Esophagus mucosa (tissue), 1 donor: ENCODE measurements at regions not wholly inside any gene's neighbourhood (a gene's known extent, or its start where the extent isn't known, plus 50 kb on each side); places are given as distances from the start of the nearest gene placed in this dataset.
"Not testable (repeated sequence)": the region's sequence is repeated elsewhere in the genome, so short reads cannot be mapped to it uniquely, and the experiment has no call there.

ENCODE experiments used
- ATAC-seq: fragments of 200-7000 bp; cut with Tn5 transposase; one replicate; pipeline ENCODE4 v1.9.1; 2020
- donor health status: DM: yes; HTN: yes; CAD: no.

GRCh38 chr5:142221091-142221860 is 103.5 kb downstream of the SPRY4 start:
- no peak for ATAC-seq

- ATAC-seq, result no peak
These were observed 105.7 kb downstream of the SPRY4 start for GRCh38 chr5:142219146-142219545.

DNA sequence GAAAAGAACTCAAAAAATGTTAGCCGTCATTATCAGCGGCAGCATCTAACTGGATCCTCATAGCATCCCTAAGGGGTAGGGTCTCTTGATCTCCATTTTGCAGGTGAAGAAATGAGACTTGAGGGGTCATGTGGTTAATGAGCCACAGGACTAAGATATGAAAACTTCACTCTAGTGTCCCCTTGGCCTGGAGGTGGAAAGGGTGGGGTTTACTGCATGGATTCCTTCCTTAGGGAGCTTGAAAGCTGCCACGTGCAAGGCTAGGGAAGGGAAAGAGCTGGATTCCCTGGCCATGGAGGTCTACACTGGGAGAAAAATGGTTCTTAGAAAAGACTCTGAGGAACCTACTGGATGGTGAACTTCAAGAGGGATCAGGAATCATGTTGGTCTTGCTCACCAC is 107.9 kb downstream of the SPRY4 start:
- ATAC-seq, result no peak

- ATAC-seq, result peak; percentile 58
These were observed 107.5 kb downstream of the NDFIP1 start for GRCh38 chr5:142215915-142216681.

- ATAC-seq, result no peak
These were observed 104.5 kb downstream of the NDFIP1 start for GRCh38 chr5:142213077-142213476.

GRCh38 chr5:142211918-142212317 is 103.3 kb downstream of the NDFIP1 start:
- ATAC-seq, result no peak

DNA sequence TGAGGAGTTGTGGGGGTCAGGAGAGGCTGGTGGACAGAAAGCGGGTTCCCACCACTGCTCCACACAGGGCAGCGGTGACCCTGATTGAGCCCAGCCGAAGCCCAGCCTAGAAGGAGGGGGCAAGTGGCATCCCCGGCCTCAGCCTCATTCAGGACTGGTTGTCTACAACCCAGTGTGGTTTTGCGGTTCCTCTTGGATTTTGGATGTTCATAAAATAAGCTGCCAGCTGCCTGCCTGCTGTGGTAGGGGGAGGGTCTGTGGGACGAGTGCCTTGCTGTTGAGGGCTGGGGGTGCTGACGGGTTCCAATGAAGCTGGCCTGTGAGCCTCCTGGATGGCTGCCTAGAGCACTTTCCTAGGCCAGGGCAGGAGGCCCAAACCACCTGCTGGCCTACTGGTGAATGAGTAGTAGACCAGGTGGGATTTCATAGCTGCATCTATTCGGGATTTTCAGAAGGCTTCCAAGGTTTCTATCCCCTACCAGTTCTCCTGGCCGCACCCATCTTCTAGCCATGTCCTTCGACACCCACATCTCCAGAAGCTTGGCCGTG is 102.4 kb downstream of the NDFIP1 start:
- no peak for ATAC-seq

- ATAC-seq, result no peak
These were observed 101.4 kb downstream of the NDFIP1 start for GRCh38 chr5:142210011-142210410.

- no peak for ATAC-seq
These were observed 100.3 kb downstream of the NDFIP1 start for GRCh38 chr5:142208777-142209312.

GRCh38 chr5:142208244-142208643 is 99.7 kb downstream of the NDFIP1 start:
- not testable (repeated sequence) for ATAC-seq

GRCh38 chr5:142206801-142207200 is 98.2 kb downstream of the NDFIP1 start:
- no peak for ATAC-seq

DNA sequence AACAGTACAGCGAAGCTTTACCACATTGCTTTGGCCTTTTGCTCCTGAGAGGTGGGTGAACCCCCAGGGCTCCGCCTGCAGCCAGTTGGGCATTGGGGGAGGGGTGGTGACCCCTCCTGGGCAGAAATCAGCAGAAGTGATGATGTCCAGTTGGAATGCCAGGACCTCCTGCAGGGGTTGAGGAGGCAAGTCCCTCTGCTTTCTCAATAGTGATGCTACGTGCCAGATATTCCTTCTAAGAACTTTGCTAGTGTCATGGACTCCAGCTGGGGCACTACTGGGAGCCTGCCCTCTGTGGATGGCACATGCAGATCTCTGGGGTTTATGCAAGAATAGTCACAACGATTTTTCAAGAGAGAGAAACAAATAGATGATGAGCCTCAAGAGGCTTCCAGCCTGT is 95.6 kb downstream of the NDFIP1 start:
- ATAC-seq, result no peak
